Ishikawa (cell line): ENCODE measurements at regions not wholly inside any gene's neighbourhood (a gene's known extent, or its start where the extent isn't known, plus 50 kb on each side); places are given as distances from the start of the nearest gene placed in this dataset.

Experiments used
- CEBPB ChIP-seq: IDR thresholded peaks from 2 replicates; pipeline ENCODE4 v1.6.1; 2012
- CREB1 ChIP-seq: IDR thresholded peaks from 2 replicates; pipeline ENCODE4 v1.6.1; 2012; ENCODE audit warnings: low read depth
- EGR1 ChIP-seq: IDR thresholded peaks from 2 replicates; pipeline ENCODE4 v1.6.1; 2012
- EP300 ChIP-seq: IDR thresholded peaks from 2 replicates; pipeline ENCODE4 v1.6.1; 2012; ENCODE audit warnings: borderline replicate concordance
- FOXM1 ChIP-seq: IDR thresholded peaks from 2 replicates; pipeline ENCODE4 v1.6.1; 2012; ENCODE audit warnings: low read depth, borderline replicate concordance
- NFIC ChIP-seq: IDR thresholded peaks from 2 replicates; pipeline ENCODE4 v1.6.1; 2012
- RAD21 ChIP-seq: IDR thresholded peaks from 2 replicates; pipeline ENCODE4 v1.6.1; 2012; ENCODE audit warnings: low read depth
- REST ChIP-seq: IDR thresholded peaks from 2 replicates; pipeline ENCODE4 v1.6.1; 2012; ENCODE audit warnings: low read depth, mild to moderate bottlenecking
- TAF1 ChIP-seq: IDR thresholded peaks from 2 replicates; pipeline ENCODE4 v1.6.1; 2012; ENCODE audit warnings: low read depth, mild to moderate bottlenecking
- TCF12 ChIP-seq: IDR thresholded peaks from 2 replicates; pipeline ENCODE4 v1.6.1; 2012; ENCODE audit warnings: low read depth
- TEAD4 ChIP-seq: IDR thresholded peaks from 2 replicates; pipeline ENCODE4 v1.6.1; 2012
- USF1 ChIP-seq: IDR thresholded peaks from 2 replicates; pipeline ENCODE4 v1.6.1; 2012
- YY1 ChIP-seq: IDR thresholded peaks from 2 replicates; pipeline ENCODE4 v1.6.1; 2012; ENCODE audit warnings: low read depth
- ZBTB7A ChIP-seq: IDR thresholded peaks from 2 replicates; pipeline ENCODE4 v1.6.1; 2012; ENCODE audit warnings: low read depth
- TF ChIP-seq, protein P1 (sequence below): IDR thresholded peaks from 2 replicates; pipeline ENCODE4 v1.6.1; 2012

DNA sequence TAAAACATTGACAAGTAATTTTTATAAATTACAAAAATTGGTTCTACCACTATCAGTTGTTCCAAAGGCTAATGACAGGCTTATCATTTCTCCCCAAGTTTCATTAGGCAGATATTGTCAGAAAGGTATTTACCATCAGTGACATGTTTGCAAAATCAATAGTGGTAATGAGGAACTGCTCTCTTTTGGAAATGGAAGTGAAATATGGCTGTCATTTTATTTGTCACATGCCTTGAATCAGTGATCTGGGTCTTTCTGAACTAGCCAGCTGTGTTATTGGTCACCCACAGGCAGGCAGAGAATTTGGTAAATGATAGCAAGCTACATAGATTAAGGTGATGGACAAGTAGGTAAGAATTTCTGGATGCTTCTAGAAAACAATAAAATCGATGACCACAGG, 268.0 kb upstream of the ARHGEF26 start:
- TF ChIP-seq CEBPB (no peak), NFIC (no peak), ZBTB7A (no peak), EP300 (no peak), CREB1 (no peak), TEAD4 (no peak), YY1 (no peak), REST (no peak), TCF12 (no peak), FOXM1 (no peak), RAD21 (no peak), TAF1 (no peak), EGR1 (no peak)
- TF ChIP-seq, protein P1, sequence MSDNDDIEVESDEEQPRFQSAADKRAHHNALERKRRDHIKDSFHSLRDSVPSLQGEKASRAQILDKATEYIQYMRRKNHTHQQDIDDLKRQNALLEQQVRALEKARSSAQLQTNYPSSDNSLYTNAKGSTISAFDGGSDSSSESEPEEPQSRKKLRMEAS = no peak

DNA sequence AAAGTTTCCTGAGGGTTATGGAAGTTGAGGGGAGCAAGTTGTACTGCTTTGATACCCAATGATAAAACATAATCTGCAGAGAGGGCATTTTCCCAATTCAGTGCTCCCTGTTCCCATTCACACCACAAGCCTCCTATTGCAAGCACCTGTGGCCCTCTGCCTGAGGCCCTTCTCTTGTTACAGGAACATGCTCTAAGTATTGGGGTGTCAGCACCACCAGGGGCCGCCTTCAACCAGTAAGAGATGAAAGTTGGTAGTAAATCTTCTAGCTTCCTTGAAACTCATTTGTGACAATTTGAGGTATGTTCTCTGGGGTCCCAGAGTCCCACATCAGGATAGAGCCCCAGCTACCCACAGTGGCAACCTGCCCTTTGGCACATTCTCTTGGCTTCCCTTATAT, 265.4 kb upstream of the ARHGEF26 start:
- TF ChIP-seq TCF12 (no peak), NFIC (no peak), YY1 (no peak), CREB1 (no peak), EGR1 (no peak), USF1 (no peak), TAF1 (no peak), REST (no peak), ZBTB7A (no peak), EP300 (no peak), RAD21 (no peak), TEAD4 (no peak)

GRCh38 chr3:153856932-153857331, 264.3 kb upstream of the ARHGEF26 start:
- TF ChIP-seq ZBTB7A (no peak), TAF1 (no peak), TCF12 (no peak), RAD21 (no peak), YY1 (no peak), NFIC (no peak), EGR1 (no peak), FOXM1 (no peak), EP300 (no peak), TEAD4 (no peak), CEBPB (no peak), CREB1 (no peak), REST (no peak), USF1 (no peak)
- TF ChIP-seq, protein P1 = no peak

DNA sequence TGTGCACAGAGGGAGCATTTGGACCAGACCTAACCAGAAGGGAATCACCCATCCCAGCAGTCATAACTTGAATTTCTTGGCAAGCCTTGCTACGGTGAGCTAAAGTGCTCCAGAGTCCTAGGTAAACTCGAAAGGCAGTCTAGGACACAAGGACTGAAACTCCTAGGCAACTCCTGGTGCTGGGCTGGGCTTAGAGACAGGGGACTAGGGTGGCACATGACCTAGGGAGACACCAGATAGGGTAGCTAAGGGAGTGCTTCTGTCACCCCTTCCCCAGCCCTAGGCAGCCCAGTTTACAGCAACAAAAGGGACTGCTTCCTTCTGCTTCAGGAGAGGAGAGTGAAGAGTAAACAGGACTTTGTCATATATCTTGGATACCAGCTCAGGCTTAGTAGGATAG, 256.4 kb upstream of the ARHGEF26 start:
- no peak for TF ChIP-seq REST
- TF ChIP-seq YY1 = no peak
